Ishikawa (cell line): ENCODE measurements at regions not wholly inside any gene's neighbourhood (a gene's known extent, or its start where the extent isn't known, plus 50 kb on each side); places are given as distances from the start of the nearest gene placed in this dataset.

Source experiments
- CEBPB ChIP-seq: IDR thresholded peaks from 2 replicates; pipeline ENCODE4 v1.6.1; 2012
- CREB1 ChIP-seq: IDR thresholded peaks from 2 replicates; pipeline ENCODE4 v1.6.1; 2012; ENCODE audit warnings: low read depth
- EGR1 ChIP-seq: IDR thresholded peaks from 2 replicates; pipeline ENCODE4 v1.6.1; 2012
- EP300 ChIP-seq: IDR thresholded peaks from 2 replicates; pipeline ENCODE4 v1.6.1; 2012; ENCODE audit warnings: borderline replicate concordance
- FOXM1 ChIP-seq: IDR thresholded peaks from 2 replicates; pipeline ENCODE4 v1.6.1; 2012; ENCODE audit warnings: low read depth, borderline replicate concordance
- NFIC ChIP-seq: IDR thresholded peaks from 2 replicates; pipeline ENCODE4 v1.6.1; 2012
- RAD21 ChIP-seq: IDR thresholded peaks from 2 replicates; pipeline ENCODE4 v1.6.1; 2012; ENCODE audit warnings: low read depth
- REST ChIP-seq: IDR thresholded peaks from 2 replicates; pipeline ENCODE4 v1.6.1; 2012; ENCODE audit warnings: low read depth, mild to moderate bottlenecking
- TAF1 ChIP-seq: IDR thresholded peaks from 2 replicates; pipeline ENCODE4 v1.6.1; 2012; ENCODE audit warnings: low read depth, mild to moderate bottlenecking
- TCF12 ChIP-seq: IDR thresholded peaks from 2 replicates; pipeline ENCODE4 v1.6.1; 2012; ENCODE audit warnings: low read depth
- TEAD4 ChIP-seq: IDR thresholded peaks from 2 replicates; pipeline ENCODE4 v1.6.1; 2012
- YY1 ChIP-seq: IDR thresholded peaks from 2 replicates; pipeline ENCODE4 v1.6.1; 2012; ENCODE audit warnings: low read depth
- ZBTB7A ChIP-seq: IDR thresholded peaks from 2 replicates; pipeline ENCODE4 v1.6.1; 2012; ENCODE audit warnings: low read depth
- TF ChIP-seq, protein P1 (sequence below): IDR thresholded peaks from 2 replicates; pipeline ENCODE4 v1.6.1; 2012
- TF ChIP-seq, protein P2 (sequence below): IDR thresholded peaks from 2 replicates; pipeline ENCODE4 v1.6.1; 2012

- TF ChIP-seq EP300 (no peak), TAF1 (no peak), YY1 (no peak), EGR1 (no peak), TEAD4 (no peak), CREB1 (no peak), TCF12 (no peak), REST (no peak), NFIC (no peak), RAD21 (no peak), ZBTB7A (no peak), FOXM1 (no peak), CEBPB (no peak)
- TF ChIP-seq, protein P1, sequence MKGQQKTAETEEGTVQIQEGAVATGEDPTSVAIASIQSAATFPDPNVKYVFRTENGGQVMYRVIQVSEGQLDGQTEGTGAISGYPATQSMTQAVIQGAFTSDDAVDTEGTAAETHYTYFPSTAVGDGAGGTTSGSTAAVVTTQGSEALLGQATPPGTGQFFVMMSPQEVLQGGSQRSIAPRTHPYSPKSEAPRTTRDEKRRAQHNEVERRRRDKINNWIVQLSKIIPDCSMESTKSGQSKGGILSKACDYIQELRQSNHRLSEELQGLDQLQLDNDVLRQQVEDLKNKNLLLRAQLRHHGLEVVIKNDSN = no peak
- TF ChIP-seq, protein P2, sequence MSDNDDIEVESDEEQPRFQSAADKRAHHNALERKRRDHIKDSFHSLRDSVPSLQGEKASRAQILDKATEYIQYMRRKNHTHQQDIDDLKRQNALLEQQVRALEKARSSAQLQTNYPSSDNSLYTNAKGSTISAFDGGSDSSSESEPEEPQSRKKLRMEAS = no peak
These were observed 150.0 kb downstream of the ZNF33B start for GRCh38 chr10:42488416-42488815.

DNA sequence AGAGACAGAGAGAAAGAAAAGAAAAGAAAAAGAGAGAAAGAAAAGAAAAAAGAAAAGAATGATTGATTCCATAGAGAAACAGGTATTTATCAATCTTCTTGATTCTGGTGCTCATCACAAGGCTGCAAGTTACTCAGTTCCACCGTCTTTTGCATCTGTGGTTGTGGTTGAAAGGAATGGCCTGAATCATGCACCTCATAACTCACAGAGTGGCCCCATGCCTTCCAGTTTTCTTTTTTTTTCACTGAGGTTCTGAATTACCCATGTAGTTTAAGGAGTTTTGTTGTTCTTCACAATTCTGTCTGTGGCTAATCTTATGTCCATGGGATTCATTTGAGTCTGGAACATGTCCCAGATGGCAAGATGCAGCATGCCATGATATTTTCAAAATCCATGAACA lies 156.0 kb downstream of the ZNF33B start:
- TF ChIP-seq CEBPB (no peak), TCF12 (no peak), REST (no peak), EP300 (no peak), ZBTB7A (no peak), FOXM1 (no peak), RAD21 (no peak), YY1 (no peak), NFIC (no peak), TAF1 (no peak)
- TF ChIP-seq, protein P1 = no peak

DNA sequence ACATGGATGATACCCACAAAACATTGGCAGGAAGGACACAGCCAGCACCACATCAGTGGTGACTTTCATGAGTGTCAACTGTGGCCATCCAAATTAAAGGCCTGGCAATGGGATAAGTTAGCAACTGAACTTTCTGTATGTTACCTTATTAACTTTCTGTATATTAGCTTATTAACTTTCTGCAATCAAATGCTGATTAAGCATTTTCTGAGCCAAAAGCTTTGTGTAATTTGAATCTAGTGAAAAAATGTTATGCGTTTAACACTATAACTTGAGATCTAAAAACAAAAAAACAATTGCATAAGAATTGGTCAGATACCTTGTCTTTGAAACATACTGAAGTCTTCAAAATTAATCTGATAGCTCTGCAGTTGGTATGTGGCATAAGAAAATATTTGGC lies 159.3 kb downstream of the ZNF33B start:
- TF ChIP-seq CREB1 = no peak
- TF ChIP-seq RAD21 = no peak
- TF ChIP-seq ZBTB7A = no peak
- TF ChIP-seq, protein P2 = no peak
- no peak for TF ChIP-seq TCF12
- TF ChIP-seq CEBPB = no peak
- TF ChIP-seq YY1 = no peak
- no peak for TF ChIP-seq TAF1
- TF ChIP-seq TEAD4 = no peak
- TF ChIP-seq REST = no peak
- TF ChIP-seq EGR1 = no peak
- TF ChIP-seq FOXM1 = no peak
- TF ChIP-seq, protein P1 = no peak
- no peak for TF ChIP-seq NFIC
- no peak for TF ChIP-seq EP300

DNA sequence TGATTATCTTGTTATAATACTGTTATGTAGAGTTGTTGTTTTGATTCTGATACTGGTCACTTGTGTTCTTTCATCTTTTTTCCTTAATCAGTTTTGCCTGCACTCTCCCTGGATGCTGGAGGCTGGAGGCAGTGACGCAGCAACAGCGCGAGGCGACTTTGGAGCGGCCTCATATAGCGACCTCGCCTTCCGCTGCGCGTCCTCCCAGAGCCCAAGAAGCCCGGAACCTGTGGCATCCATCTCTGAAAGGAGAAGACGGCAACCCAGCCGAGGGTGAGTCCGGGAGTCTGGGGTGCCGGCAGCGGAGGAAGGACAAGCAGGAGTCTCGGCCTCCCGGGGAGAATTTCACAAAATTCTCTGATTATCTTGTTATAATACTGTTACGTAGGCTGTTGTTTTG lies 161.2 kb downstream of the ZNF33B start:
- TF ChIP-seq TEAD4 (no peak), CEBPB (no peak), ZBTB7A (no peak), REST (no peak), TAF1 (no peak), CREB1 (no peak), NFIC (no peak), EP300 (no peak), TCF12 (no peak), RAD21 (no peak), FOXM1 (no peak), YY1 (no peak), EGR1 (no peak)
- TF ChIP-seq, protein P2 = no peak
- TF ChIP-seq, protein P1 = no peak
